ENCODE measurements at regions not wholly inside any gene's neighbourhood (a gene's known extent, or its start where the extent isn't known, plus 50 kb on each side); places are given as distances from the start of the nearest gene placed in this dataset.

- TF ChIP-seq CTCF (conservative IDR thresholded peaks at IDR 0.05; ENCODE audit: low read length) (no peak), EZH2phosphoT487 (IDR thresholded peaks at IDR 0.05; ENCODE audit: borderline replicate concordance) (no peak)
Measured at GRCh38 chr6:166743406-166744222, 116.6 kb upstream of the RPS6KA2 start.

Measured in Loucy (cell line).